ENCODE measurements at regions not wholly inside any gene's neighbourhood (a gene's known extent, or its start where the extent isn't known, plus 50 kb on each side); places are given as distances from the start of the nearest gene placed in this dataset.

GRCh38 chr1:232456714-232457113 lies 173.2 kb downstream of the SIPA1L2 start:
- Histone ChIP-seq H3K27ac (peak overlapping the region in 3 of 8 donors; percentile 3 to 28 (median 22)), H3K9me3 (no peaks in the 10 kb centered on the region), H3K27me3 (replicated peaks in 1 of 7) (no peaks in the 10 kb centered on the region), H3K4me1 (peaks cover 0 to 46% (median 26%) of the 10 kb centered on the region in 6 donors), H3K4me3 (no peak overlapping the region), H3K36me3 (peaks cover 0 to 7% (median 0%) of the 10 kb centered on the region in 6 donors)
- no peak for TF ChIP-seq POLR2AphosphoS5 (IDR thresholded peaks at IDR 0.05)
- TF ChIP-seq POLR2A (IDR thresholded peaks at IDR 0.05) = no peak
- TF ChIP-seq CTCF (IDR thresholded peaks at IDR 0.05 in 8 of 11, conservative IDR thresholded peaks at IDR 0.05 in 3 of 11) = no peak
- WGBS, 5 donors = 59 to 90% (median 72%) methylated on average over 2 of the region's 2 CpGs
- no peak for DNase-seq
- intact Hi-C loops (cut with DNase I; ENCODE audit: low total_unique reads) = no loop called here

DNA sequence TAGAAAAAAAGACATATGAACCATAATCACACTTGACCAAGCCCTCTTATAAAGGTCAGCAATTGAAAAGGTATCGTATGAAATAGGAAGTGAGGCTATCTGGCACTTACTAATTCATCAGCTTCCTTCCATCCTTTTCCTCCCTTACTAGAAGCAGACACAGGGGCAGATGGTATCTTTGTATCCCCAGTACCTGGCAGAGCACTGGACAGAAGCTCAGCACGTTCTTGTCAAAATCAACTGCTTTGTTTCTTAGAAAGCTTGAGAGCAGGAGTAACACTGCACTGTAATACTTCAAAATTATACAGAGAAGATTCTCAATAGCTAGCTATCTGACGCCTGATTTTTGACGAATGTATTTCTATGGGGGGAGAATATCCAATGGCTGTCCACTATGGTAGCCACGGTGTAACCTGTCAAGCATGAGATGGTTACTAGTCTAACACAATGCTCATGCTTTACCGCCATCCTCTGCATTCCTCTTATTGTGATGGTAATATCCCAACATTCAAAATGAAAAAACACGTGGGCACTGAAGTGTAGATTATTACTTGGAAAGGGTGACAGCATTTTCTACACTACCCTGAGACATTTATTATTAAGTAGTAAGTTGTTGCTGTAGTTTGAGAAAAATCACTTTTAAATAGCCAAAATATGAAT lies 175.6 kb downstream of the SIPA1L2 start:
- no peaks in the 10 kb centered on the region for H3K36me3 ChIP-seq
- 68 to 76% (median 74%) methylated on average over 7 of the region's 7 CpGs for WGBS, 5 donors
- intact Hi-C loops (cut with DNase I; ENCODE audit: low total_unique reads) = no loop called here
- no peaks in the 10 kb centered on the region for H3K9me3 ChIP-seq
- DNase-seq = no peak
- TF ChIP-seq POLR2AphosphoS5 (IDR thresholded peaks at IDR 0.05) (no peak), CTCF (IDR thresholded peaks at IDR 0.05 in 8 of 11, conservative IDR thresholded peaks at IDR 0.05 in 3 of 11) (no peak), POLR2A (IDR thresholded peaks at IDR 0.05) (no peak)
- no peak overlapping the region for H3K4me3 ChIP-seq
- H3K27ac ChIP-seq = no peak overlapping the region
- peaks cover 0 to 46% (median 24%) of the 10 kb centered on the region in 6 donors for H3K4me1 ChIP-seq
- H3K27me3 ChIP-seq (replicated peaks in 1 of 7) = no peaks in the 10 kb centered on the region

- H3K9me3 ChIP-seq = no peaks in the 10 kb centered on the region
- no peaks in the 10 kb centered on the region for H3K27me3 ChIP-seq (replicated peaks in 1 of 7)
- TF ChIP-seq CTCF (IDR thresholded peaks at IDR 0.05 in 8 of 11, conservative IDR thresholded peaks at IDR 0.05 in 3 of 11) (no peak), POLR2AphosphoS5 (IDR thresholded peaks at IDR 0.05) (no peak), POLR2A (IDR thresholded peaks at IDR 0.05) (no peak)
- no peaks in the 10 kb centered on the region for H3K36me3 ChIP-seq
- peaks cover 0 to 39% (median 19%) of the 10 kb centered on the region in 6 donors for H3K4me1 ChIP-seq
- intact Hi-C loops (cut with DNase I; ENCODE audit: low total_unique reads) = no loop called here
- WGBS, 5 donors = 84 to 95% (median 86%) methylated on average over 1 of the region's 1 CpG
- H3K4me3 ChIP-seq = no peak overlapping the region
- no peak for DNase-seq
- peak overlapping the region in 1 of 8 donors; percentile 11 for H3K27ac ChIP-seq
Observed at GRCh38 chr1:232452736-232453440, 177.0 kb downstream of the SIPA1L2 start.

DNA sequence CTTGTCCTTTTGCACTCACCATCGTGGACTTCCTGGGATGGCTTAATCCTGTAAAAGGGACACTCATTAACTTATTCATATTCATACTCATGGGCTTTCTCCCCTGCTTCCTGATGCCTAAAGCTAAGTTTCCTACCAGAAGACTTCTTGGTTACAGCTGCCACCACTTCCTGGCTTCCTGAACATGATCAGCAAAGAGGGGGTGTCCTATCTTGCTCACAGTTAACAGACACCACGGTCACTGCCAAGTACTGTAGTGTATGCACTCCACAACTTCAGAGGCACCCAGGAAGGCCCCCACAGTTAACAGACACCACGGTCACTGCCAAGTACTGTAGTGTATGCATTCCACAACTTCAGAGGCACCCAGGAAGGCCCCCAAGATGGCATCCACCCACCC lies 177.8 kb downstream of the SIPA1L2 start:
- Histone ChIP-seq H3K4me1 (peaks cover 0 to 32% (median 12%) of the 10 kb centered on the region in 6 donors), H3K27ac (peak overlapping the region in 1 of 8 donors; percentile 11), H3K36me3 (no peaks in the 10 kb centered on the region), H3K27me3 (replicated peaks in 1 of 7) (no peaks in the 10 kb centered on the region), H3K4me3 (no peak overlapping the region), H3K9me3 (no peaks in the 10 kb centered on the region)
- no peak for DNase-seq
- intact Hi-C loops (cut with DNase I; ENCODE audit: low total_unique reads) = no loop called here
- WGBS, 5 donors = 50 to 76% (median 59%) methylated on average over 3 of the region's 3 CpGs
- TF ChIP-seq POLR2AphosphoS5 (IDR thresholded peaks at IDR 0.05) (no peak), POLR2A (IDR thresholded peaks at IDR 0.05) (no peak), CTCF (IDR thresholded peaks at IDR 0.05 in 8 of 11, conservative IDR thresholded peaks at IDR 0.05 in 3 of 11) (no peak)
